SU-DHL-6 (cell line): ENCODE measurements at regions not wholly inside any gene's neighbourhood (a gene's known extent, or its start where the extent isn't known, plus 50 kb on each side); places are given as distances from the start of the nearest gene placed in this dataset.

ENCODE experiments used
- H2AFZ ChIP-seq: fragments of 200-600 bp; sonication (generic); 2 replicates; pipeline ENCODE4 v1.6.1; 2014; ENCODE audit warnings: low read depth, mild to moderate bottlenecking, moderate library complexity, mixed read lengths, antibody characterized with exemption, low read length; ENCODE audit not compliant: severe bottlenecking
- H3F3A ChIP-seq: fragments of 200-600 bp; shearing (Covaris generic); 2 replicates; pipeline ENCODE4 v1.6.0; 2016; ENCODE audit warnings: antibody characterized with exemption, mild to moderate bottlenecking; ENCODE audit not compliant: insufficient read depth
- H3K27ac ChIP-seq: fragments of 200-600 bp; sonication (generic); 2 replicates; pipeline ENCODE4 v1.5.1; 2016; ENCODE audit warnings: low read depth, mild to moderate bottlenecking, low read length, moderate library complexity, mixed read lengths
- H3K27me3 ChIP-seq: fragments of 200-600 bp; sonication (generic), shearing (Covaris generic); 2 replicates; pipeline ENCODE4 v1.6.0; 2014; ENCODE audit warnings: mild to moderate bottlenecking, low read length
- H3K36me3 ChIP-seq: fragments of 200-600 bp; sonication (generic); 2 replicates; pipeline ENCODE4 v1.6.1; 2014; ENCODE audit warnings: mild to moderate bottlenecking, low read length, mixed read lengths
- H3K4me2 ChIP-seq: fragments of 300-600, 200-600 bp; shearing (Covaris generic), sonication (generic); 2 replicates; pipeline ENCODE4 v1.6.0; 2014; ENCODE audit warnings: low read length, low read depth, mild to moderate bottlenecking; ENCODE audit not compliant: poor library complexity, severe bottlenecking
- H3K4me3 ChIP-seq: fragments of 200-600 bp; sonication (generic); 2 replicates; pipeline ENCODE4 v1.5.1; 2014; ENCODE audit warnings: antibody characterized with exemption, low read length, mild to moderate bottlenecking, mixed read lengths; ENCODE audit not compliant: insufficient read depth, poor library complexity, severe bottlenecking
- H3K79me2 ChIP-seq: fragments of 200-600 bp; sonication (generic); 2 replicates; pipeline ENCODE4 v1.6.1; 2014; ENCODE audit warnings: mild to moderate bottlenecking, low read length, moderate library complexity; ENCODE audit not compliant: insufficient read depth
- H3K9ac ChIP-seq: fragments of 200-600 bp; sonication (generic); 2 replicates; pipeline ENCODE4 v1.7.0; 2014; ENCODE audit warnings: mild to moderate bottlenecking, low read length
- H3K9me2 ChIP-seq: fragments of 200-600 bp; sonication (generic); replicated peaks from 2 replicates; pipeline ENCODE4 v1.6.1; 2014; ENCODE audit warnings: low read length; ENCODE audit not compliant: insufficient read depth
- H3K9me3 ChIP-seq: fragments of 200-600 bp; sonication (generic); 2 replicates; pipeline ENCODE4 v1.6.1; 2014; ENCODE audit warnings: low read length, mixed read lengths; ENCODE audit not compliant: insufficient read depth
- H4K20me1 ChIP-seq: fragments of 200-600 bp; sonication (generic); 2 replicates; pipeline ENCODE4 v1.6.1; 2014; ENCODE audit warnings: low read depth, mild to moderate bottlenecking, antibody characterized with exemption, low read length, moderate library complexity, mixed read lengths
- EZH2phosphoT487 ChIP-seq: fragments of 200-600 bp; sonication (generic), shearing (Covaris generic); conservative IDR thresholded peaks from 2 replicates; pipeline ENCODE4 v1.6.1; 2018; ENCODE audit warnings: mild to moderate bottlenecking, antibody characterized with exemption, low read length, moderate library complexity, mixed read lengths
- TF ChIP-seq, protein P1 (sequence below): fragments of 200-600 bp; sonication (generic); IDR thresholded peaks from one replicate; pipeline ENCODE4 v1.5.1; 2017; ENCODE audit warnings: antibody characterized with exemption, mild to moderate bottlenecking, low read length, moderate library complexity; ENCODE audit not compliant: insufficient read depth, poor library complexity, severe bottlenecking

DNA sequence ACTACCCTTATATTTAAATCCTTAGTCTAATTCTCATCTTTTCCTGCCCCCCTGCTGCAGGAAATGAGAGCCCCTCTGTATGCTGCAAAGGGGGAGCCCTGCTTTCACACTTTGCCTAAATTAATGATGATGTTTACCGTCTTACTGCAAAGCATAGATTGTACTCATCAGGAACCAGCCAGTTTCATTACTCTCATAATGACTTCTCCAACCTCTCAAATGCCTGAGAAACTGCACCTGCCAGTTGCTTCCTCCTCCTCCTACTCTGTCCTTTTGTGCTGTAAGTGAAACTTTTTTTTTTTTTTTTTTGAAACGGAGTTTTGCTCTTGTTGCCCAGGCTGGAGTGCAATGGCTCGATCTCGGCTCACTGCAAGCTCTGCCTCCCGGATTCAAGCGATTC is 101.7 kb downstream of the ADSS2 start:
- no peaks in the 10 kb centered on the region for H3K36me3 ChIP-seq
- H2AFZ ChIP-seq = no peak overlapping the region
- TF ChIP-seq EZH2phosphoT487 = no peak
- TF ChIP-seq, protein P1, sequence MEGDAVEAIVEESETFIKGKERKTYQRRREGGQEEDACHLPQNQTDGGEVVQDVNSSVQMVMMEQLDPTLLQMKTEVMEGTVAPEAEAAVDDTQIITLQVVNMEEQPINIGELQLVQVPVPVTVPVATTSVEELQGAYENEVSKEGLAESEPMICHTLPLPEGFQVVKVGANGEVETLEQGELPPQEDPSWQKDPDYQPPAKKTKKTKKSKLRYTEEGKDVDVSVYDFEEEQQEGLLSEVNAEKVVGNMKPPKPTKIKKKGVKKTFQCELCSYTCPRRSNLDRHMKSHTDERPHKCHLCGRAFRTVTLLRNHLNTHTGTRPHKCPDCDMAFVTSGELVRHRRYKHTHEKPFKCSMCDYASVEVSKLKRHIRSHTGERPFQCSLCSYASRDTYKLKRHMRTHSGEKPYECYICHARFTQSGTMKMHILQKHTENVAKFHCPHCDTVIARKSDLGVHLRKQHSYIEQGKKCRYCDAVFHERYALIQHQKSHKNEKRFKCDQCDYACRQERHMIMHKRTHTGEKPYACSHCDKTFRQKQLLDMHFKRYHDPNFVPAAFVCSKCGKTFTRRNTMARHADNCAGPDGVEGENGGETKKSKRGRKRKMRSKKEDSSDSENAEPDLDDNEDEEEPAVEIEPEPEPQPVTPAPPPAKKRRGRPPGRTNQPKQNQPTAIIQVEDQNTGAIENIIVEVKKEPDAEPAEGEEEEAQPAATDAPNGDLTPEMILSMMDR = no peak
- no peak overlapping the region for H3K9ac ChIP-seq
- H3K9me2 ChIP-seq = no peaks in the 10 kb centered on the region
- no peaks in the 10 kb centered on the region for H3F3A ChIP-seq
- H4K20me1 ChIP-seq = no peaks in the 10 kb centered on the region
- H3K4me3 ChIP-seq = no peak overlapping the region
- H3K4me2 ChIP-seq = no peak overlapping the region
- H3K79me2 ChIP-seq = no peaks in the 10 kb centered on the region
- H3K9me3 ChIP-seq = peaks cover 11% of the 10 kb centered on the region; the same call in 1 of the 2 replicates
- H3K27me3 ChIP-seq = 0 out of 2 replicates have a peak, but pooled peaks cover 5% of the 10 kb centered on the region
- no peak overlapping the region for H3K27ac ChIP-seq

DNA sequence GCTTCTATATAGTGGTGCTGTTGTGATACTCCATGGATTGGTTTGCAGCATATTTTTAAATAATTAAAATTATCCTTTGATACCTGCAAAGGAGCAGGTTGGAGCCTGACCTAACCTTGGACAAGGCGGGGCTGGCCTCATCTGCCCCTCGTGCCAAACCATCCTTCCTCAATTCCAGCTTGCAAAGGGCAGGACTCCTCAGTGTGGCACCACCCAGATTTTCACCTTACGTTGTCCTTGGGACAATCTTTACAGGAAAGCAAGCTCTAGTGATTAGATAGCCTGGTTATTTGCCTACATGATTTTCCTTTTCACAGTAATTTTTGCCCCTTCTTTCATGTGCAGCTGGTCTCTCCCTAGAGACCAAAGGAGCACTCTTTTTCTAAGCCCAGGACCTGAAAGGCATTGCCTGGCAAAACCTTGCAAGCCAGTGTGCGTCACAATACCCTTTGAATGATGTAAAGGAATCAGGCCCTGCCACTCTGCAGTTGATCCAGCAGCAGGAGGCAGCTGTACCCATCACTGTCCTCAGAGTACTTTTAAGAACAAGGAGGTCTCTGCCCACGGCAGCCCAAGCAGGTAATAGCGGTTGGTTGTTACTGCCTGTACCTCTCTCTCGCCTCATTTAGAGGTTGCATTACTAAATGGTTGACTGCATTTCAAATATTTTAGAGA is 99.4 kb downstream of the ADSS2 start:
- no peaks in the 10 kb centered on the region for H3K79me2 ChIP-seq
- 0 out of 2 replicates have a peak, but pooled peaks cover 3% of the 10 kb centered on the region for H3K9me3 ChIP-seq
- H3K4me2 ChIP-seq = no peak overlapping the region
- H3K27me3 ChIP-seq = 0 out of 2 replicates have a peak, but pooled peaks cover 5% of the 10 kb centered on the region
- no peak overlapping the region for H2AFZ ChIP-seq
- no peaks in the 10 kb centered on the region for H4K20me1 ChIP-seq
- H3F3A ChIP-seq = no peaks in the 10 kb centered on the region
- no peak overlapping the region for H3K27ac ChIP-seq
- no peaks in the 10 kb centered on the region for H3K36me3 ChIP-seq
- no peak overlapping the region for H3K4me3 ChIP-seq
- H3K9me2 ChIP-seq = no peaks in the 10 kb centered on the region
- no peak overlapping the region for H3K9ac ChIP-seq
- TF ChIP-seq EZH2phosphoT487 = no peak
- TF ChIP-seq, protein P1 = no peak

DNA sequence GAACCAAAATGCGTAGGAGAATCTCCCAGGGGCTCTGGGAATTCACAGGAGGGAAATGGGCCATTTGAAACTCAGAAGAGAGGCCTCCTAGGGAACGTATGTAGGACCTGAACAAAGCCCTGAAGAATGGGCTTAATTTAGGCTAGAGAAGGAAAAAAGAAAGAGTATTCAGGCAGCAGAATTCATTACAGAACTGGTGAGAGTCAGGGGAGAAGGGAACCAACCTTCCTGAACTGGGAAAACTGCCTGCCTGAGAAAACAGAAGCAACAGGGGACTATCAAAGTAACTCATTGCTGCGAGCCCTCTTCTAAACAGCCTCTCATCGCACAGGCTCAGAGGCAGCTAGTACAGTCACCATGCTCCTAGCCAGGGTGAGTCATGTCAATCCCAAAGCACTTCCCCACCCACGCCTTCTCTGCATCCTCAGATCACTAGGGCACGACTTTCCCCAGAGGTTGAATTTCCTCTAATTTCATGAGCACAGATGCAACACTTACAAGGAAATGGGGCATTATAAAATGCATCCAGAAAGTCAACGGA is 98.1 kb downstream of the ADSS2 start:
- Histone ChIP-seq H3K79me2 (no peaks in the 10 kb centered on the region), H3K27me3 (0 out of 2 replicates have a peak, but pooled peaks cover 5% of the 10 kb centered on the region), H3K9me3 (no peaks in the 10 kb centered on the region), H3K4me3 (no peak overlapping the region), H3K4me2 (no peak overlapping the region), H3K9me2 (no peaks in the 10 kb centered on the region), H4K20me1 (no peaks in the 10 kb centered on the region), H2AFZ (no peak overlapping the region), H3K9ac (no peak overlapping the region), H3F3A (no peaks in the 10 kb centered on the region), H3K27ac (no peak overlapping the region), H3K36me3 (no peaks in the 10 kb centered on the region)
- TF ChIP-seq, protein P1 = no peak
- TF ChIP-seq EZH2phosphoT487 = no peak
